Kidney capillary endothelial cell (primary cell): ENCODE measurements at regions not wholly inside any gene's neighbourhood (a gene's known extent, or its start where the extent isn't known, plus 50 kb on each side); places are given as distances from the start of the nearest gene placed in this dataset.
A peak's percentile ranks its signal among the peaks of the same experiment; 100 is the strongest.
"Not testable (repeated sequence)": the region's sequence is repeated elsewhere in the genome, so short reads cannot be mapped to it uniquely, and the experiment has no call there.

Source experiments
- DNase-seq: peaks from one replicate; pipeline ENCODE4 v3.0.0-alpha.2; 2018; ENCODE audit warnings: low spot score

DNA sequence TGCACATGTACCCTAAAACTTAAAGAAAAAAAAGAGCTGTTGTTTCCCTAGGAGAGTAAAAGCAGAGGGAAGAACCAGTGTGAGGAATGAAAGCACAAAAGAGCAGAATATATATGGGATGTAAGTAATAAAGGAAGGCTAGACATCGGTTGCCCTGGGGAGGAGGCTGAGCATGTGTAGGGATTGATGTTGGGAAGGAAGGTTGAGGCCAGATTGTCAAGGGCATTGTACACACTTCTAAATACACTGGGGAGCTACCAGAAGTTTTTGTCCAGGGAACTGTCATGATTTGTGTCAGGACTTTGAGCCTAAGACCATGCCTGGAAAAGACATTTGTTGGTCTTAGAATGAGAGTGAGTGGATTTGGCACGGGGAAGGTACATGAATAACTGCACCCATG lies 467.1 kb downstream of the GPAT3 start:
- no peak for DNase-seq

DNA sequence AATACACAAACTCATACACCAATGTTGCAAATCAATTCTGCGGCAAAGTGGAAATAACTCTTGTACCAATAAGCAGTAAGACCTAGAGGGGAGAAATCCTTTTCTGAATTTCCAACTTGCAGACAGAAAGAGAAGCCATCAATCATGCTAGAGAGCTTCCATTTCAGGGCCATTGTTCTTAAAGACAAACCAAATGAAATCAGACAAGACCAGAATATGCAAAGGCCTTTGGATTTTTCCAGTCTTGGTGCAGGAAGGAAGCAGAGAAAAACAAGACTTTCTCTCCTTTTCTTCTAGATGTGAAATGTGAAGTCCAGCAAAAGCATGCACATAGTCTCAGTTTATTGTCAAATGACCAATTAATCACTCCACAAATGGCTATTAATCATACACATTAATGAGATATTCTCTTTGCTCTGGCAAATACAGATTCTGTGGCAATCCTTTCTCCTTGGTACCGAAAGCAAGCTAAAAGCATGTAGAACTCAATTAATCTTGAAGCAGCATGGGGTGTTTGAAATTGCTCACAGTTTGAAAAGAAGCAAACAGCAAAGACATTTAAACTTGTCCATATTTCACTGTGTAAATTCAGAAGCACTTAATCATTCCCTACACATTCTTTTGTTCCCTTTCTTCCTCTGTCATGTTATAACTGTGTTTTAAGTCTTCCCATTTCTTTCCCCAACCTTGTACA lies 466.1 kb downstream of the GPAT3 start:
- no peak for DNase-seq

DNA sequence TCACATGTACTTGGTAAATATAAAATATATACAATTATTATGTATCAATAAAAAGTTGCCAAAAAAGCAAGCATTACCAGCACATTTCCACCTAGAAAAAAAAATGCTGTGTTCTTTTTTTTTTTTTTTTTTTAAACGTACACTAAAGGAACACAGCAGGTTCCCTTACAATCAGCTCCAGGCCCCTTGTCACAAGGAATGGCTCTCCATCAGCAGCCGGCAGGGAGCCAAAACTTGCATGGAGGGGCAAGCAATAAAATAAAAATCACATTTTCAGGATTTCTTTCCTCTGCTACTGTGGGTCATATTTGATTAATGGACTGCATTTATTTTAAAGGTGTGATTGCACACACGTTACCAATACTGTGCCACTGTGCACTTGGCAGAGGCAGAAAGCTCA lies 460.3 kb downstream of the GPAT3 start:
- DNase-seq: no peak

DNA sequence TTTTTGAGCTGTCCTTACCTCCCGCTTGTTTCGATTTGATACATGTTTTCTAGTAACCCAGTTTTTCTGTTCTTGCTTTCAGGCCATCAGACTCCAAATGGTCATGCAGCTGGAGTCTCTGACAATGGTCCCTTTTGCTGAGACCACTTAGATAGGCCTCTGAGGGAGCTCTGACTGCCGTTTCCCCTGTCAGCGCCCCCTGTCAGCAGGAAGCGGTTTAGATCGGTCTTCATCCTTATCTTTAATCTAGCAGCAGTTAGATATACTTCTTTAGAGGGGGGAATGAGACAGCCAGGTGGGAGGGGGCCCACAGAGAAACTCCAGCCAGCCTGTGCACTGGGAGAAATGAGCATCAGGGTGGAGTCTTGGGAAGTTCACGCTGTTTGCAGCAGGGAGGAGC lies 457.9 kb downstream of the GPAT3 start:
- no peak for DNase-seq

DNA sequence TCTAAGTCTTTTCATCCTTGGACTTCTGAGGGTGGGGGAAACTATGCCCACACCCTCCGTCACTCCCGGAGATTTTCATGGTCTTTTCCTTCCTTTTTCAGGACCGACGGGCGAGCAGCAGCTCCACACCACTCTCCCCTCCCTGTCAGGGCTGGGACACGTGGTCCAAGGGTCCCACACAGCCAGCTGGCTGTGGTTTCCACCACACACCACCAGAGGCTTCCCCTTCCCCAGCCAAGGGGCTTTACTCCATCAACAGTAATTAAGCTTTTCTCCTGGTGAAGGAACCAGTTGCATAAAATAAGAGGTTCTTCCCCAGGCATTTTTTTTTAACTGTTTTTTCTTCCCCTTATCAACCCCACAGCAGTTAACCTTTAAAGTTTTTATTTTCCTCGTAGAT lies 453.9 kb downstream of the GPAT3 start:
- no peak for DNase-seq

DNA sequence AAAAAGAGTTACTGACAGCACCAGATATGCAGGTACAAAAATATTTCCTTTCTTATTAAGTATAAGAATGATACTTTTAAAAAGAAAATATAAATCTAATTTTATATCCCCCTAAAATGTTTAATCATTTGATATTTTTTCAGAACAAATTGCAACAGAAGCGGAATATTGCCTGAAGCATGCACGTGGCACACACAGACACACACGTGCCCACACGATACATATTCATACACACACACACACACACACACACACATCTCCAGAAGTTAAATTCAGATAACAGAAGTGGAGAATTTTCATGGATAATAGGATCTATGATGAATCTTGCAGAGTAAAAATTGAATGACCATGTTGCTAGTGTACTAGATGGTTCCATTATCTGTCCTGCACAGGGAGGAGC lies 445.2 kb downstream of the GPAT3 start:
- no peak for DNase-seq

DNA sequence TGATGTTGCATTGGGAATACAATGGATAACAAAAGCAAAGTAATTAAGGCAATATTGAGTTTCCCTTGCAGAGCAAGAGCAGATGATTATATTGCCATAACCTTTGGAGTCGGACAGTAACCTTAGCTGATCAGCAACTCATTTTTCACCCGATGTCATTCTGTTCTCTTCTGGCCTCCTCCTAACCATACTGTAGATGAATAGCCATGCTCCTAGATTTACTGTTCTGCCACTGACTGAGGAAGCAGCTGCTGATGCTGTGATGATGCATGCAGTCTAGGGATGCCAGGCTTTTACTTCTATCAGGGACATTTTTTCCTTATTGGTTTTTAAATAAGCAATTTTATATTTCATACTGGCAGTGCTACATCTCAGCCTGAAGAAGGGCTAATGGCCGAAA lies 443.9 kb downstream of the GPAT3 start:
- DNase-seq: no peak

DNA sequence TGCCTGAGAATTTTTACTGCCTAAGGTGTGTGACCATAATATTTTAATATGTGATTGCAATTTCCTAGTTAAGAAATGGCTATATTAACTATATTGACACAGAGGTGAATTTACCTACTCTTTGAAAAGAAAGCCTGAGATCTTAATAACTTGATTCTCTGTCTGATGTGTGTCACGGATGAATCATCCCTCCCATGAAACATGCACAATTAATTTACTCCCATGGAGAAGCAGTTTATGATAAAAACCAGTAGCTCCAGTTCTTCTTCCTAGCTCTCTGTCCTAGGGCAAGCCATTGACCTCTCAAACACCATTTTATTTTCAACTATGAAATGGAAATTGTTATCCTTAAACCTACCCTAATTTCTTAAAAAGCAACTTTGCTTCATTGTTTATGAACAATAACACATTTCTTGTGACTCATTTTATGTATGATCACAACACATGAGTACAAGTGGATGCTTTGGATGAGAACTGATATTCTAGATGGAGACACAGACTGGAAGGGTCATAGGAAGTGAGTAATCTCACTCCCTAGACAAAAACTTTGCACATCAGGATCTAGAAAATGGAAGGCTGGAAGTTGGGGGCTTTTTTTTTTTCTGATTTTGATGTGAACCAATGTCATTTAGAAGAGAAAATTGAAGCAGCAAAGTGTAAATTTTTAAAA lies 438.3 kb downstream of the GPAT3 start:
- DNase-seq: peak; percentile 78

DNA sequence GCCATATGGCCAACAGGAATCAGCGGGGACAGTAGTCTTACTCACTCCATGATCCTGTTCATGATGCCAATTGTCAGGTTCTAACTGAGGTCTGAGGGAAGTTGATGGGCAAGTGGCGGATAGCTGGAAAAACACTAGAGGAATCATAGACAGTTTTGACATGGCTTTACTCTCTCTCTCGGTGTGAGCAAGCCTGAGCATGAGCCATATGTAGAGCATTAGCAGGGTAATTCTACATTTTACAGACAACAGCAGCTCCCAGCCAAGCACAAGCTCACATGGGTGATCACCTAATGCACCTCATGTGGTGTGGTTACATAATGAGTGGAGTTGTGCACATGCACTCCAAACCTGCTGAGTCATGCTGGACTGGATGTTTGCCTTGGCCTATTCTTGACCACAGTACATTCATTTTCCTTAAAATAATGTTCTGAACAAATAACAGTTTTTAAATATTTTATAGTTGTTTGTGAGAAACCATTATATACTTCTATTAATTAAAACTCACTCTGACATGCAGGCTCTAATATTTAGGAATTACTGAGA lies 429.2 kb downstream of the GPAT3 start:
- no peak for DNase-seq

DNA sequence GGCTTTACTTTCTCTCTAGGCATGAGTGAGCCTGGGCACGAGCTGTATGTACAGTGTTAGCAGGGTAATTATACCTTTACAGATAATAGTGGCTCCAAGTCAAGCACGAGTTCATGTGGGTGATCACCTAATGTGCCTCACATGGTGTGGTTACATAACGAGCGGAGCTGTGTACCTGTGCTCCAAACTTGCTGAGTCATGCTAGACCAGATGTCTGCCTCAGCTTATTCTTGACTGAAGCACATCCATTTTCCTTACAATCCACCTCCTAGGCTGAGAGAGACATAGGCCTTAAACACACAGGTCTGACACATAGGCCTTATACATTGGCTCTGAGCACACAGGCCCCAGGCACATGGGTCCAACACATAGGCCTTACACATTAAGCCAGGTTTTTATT lies 426.6 kb downstream of the GPAT3 start:
- DNase-seq: no peak

DNA sequence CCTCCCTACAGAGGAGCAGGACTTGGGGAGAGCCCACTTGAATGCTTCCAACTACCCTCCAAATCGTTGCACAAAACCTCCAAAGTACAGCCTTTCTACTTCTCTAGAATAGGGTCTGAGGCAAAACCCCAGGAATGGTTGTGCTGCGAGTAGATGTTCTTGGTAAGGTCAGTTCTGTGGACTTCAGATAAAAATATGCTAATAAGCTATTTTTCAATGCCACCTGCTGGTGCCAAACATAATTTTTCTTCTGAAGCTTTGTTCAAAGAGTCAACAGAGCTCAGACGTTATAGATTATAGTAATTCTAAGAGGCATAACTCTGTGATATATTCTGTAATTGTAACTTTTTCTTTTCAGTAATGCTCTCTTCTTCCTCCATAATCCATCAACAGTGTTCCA lies 425.7 kb downstream of the GPAT3 start:
- DNase-seq: no peak

DNA sequence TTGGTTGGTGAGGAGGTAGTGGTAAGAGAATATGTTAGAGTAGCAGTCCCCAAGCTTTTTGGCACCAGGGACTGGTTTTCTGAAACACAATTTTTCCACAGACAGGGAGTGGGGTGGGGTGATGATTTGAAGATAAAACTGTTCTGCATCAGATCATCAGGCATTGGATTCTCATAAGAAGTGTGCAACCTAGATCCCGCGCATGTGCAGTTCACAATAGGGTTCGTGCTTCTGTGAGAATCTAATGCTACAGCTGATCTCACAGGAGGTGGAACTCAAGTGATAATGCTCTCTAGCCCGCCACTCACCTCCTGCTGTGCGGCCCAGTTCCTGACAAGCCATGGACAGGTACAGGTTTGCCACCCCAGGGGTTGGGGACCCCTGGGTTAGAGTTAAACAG lies 423.3 kb downstream of the GPAT3 start:
- no peak for DNase-seq

DNA sequence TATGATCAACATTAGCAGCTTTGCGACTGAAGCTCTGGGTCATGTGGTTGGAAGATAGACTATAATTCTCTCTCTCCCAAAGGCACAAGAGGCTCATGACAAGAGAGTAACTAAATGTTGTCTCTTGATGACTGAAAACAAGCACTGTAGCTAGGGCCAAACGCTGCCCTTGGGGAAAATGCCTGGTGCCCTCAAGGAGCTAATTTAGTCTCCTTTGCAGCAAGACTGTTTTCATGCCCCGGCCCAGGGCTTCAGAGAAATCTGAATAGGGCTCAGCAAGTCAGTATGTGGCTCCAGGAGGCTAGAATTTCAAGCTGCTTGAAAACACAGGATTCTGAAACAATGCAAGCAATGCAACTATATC lies 411.9 kb downstream of the GPAT3 start:
- DNase-seq: no peak

DNA sequence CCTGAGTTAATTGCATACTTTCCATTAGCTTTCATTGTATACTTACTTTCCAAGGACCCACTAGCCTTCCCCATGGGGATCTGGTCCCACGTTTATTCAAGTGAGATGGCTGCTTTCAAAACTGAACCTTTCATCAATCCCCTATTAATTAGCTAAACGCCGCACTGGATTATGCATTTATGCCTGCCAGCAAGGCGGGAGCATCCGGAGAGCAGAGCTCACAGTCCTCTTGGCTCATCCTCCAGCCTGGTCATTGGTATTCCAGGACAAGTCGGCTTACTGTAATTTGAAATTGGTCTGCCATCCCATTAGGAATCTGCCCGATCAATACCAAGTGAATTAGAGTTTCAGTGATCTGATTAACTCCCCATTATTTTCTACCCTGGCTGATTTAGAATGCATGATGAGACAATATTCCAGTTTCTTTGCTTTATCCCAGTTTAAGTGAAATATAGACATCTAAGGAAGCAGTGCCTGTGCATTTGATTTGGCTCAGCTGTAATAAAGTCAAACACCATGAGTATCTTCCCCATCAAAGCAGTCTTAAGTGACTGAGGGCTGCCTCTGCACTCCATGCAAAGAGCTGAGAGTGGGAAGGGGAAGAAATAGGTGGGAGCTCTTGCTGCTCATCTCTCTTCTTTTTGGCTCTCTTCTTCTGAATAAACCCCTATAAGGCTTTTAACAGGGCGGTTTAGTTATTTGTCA lies 411.4 kb downstream of the GPAT3 start:
- no peak for DNase-seq

DNA sequence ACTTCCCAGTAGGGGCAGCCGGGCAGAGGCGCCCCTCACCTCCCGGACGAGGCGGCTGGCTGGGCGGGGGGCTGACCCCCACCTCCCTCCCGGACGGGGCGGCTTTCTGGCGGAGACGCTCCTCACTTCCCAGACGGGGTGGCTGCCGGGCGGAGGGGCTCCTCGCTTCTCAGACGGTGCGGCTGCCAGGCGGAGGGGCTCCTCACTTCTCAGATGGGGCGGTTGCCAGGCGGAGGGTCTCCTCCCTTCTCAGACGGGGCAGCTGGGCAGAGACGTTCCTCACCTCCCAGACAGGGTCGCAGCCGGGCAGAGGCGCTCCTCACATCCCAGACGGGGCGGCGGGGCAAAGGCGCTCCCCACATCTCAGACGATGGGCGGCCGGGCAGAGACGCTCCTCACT lies 407.8 kb downstream of the GPAT3 start:
- DNase-seq: not testable (repeated sequence)

DNA sequence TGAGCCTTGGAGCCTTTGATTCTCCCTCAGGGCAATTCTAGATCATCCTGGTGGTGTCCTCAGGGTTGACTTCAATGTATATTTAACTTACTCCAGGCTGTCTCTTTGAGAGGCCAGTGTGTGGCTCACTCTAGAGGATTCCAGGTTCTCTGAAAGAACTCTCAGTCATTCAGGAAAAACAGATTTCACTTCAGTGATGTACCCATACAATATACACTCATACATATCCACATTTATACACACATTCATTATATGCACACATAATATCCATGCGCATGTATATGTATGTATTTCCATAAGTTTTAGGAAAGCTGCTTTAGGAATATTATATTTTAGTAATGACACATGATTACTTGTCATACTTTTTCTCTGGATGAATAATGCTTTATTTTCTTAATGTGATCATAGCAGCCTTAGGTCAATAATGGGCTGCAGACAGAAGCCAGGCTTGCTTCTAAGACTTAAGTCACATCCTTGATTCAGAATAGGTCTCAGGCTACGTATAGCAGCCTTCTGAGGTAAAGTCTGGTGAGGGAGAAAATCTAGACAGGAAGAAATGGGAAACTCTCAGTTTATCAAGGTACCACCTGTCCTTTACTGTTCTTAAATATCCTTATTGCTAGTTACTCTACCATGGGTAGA lies 397.0 kb downstream of the GPAT3 start:
- no peak for DNase-seq

DNA sequence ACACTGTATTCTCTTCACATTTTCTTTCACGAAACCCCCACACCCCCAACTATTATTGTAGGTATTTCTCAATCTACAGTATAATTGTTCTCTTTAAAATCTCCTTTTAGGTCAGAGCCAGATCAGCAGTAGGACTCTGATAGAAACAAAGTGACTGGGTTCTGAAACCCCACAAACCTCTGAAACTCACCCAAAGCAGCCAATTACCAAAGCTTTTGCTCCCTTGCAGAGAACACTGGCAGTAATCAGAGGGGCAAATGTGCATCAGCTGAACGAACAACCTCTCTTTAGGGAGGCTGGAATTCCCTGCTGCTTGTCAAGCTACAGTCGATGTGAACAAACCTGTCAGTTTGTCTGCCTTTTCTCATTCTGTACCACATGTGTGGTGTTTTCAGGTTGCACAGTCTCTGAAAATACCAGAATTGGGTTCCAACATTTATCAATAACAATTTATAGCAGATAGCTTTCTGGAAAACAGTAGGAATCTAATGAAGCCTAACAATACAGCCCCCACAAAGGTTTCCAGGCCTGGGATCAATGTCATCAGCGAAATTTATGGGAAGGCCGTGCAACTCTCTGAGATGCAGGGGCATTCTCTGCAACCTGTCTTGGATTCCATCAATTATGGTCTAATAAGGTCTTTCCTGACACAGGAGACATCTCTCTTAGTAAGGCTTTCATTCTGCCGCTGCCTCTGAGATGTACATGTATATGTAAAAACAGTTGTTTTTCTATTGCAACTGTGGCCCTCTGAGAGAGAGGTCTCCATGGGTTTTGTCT lies 395.9 kb downstream of the GPAT3 start:
- DNase-seq: no peak

DNA sequence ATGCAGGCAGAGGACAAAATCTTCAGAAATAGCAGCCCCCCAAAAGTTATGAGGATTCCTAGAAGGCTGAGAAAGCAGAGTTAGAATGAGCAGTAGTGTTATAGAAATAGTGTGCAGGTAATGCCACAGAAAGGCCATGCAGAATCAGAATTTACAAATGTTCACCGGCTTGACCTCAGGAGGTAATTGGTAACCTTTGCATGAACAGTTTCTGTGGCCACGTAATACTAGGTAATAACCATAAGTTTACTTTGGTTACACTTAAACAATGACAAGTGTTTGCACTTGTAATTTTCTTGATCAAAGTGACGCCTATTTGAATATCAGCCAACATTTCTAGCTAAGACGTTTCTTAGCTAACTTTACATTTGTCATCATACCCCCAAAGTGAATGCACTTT lies 393.6 kb downstream of the GPAT3 start:
- no peak for DNase-seq

DNA sequence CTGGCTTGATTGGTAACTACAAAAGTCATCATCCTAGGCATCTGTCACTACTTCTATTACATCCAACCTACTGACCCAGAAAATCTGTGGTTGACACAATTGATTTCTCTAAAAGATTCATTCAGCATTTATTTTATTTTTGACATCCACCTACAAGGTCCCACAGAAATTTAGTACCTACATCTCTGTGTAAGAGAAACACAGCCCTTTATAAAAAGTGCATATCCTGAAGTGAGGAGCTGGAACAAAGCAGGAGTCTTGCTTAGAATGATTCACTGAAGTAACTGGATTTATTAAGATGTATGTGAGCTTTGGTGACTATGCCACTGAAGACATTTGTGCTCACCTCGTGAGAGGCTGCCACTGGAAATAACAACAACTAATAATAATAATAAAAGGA lies 391.0 kb downstream of the GPAT3 start:
- no peak for DNase-seq

DNA sequence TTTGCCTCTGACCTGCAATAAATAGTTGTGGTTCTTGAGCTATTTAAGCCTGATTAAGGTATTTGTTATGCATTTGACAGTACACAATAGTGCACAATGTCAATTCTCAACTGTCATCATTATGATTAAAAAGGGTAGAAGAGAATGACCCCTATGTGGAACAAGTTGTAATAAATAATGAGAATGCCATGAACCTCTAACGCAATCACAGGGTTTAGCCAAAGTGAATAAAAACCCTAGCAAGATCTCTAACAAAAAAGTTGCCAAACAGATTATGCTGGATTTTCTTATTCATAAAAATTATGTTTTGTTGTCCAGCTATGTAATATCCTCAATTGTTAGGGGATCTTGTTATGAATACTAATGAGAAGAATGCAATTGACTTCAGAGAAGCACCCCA lies 387.4 kb downstream of the GPAT3 start:
- DNase-seq: no peak

DNA sequence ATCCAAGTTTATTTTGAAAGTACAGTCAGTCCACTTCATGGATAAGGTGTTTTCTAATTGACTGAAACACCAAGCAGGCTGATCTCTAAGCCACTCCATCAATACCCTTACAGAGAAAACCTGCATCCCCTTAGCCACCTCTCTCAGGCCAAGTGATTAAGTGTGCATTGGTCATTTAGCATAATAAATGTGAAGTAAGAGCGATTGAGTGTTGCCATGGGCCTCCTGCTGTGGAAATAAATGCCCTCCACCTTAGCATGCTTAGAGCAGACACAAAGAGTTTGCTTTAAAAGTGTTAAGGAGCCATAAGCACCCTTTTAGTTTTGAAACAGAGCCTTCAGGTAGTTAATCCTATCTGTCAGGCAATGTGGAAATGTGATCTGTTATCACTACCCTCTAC lies 386.5 kb downstream of the GPAT3 start:
- DNase-seq: no peak

DNA sequence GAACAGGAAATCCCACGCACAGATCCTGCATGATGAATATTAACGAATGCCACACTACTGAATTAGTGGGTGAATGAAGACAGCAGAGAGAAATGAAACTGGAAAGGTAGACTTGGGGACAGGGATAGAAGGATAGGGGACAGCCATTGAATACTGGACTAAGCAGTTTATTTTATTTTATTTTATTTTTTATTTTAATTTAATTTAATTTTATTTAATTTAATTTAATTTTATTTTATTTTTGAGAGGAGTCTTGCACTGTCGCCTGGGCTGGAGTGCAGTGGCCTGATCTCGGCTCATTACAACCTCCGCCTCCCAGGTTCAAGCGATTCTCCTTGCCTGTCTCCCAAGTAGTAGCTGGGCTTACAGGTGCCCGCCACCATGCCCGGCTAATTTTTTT lies 385.2 kb downstream of the GPAT3 start:
- DNase-seq: no peak
